Adrenal gland (tissue), 5 donors: ENCODE measurements at regions not wholly inside any gene's neighbourhood (a gene's known extent, or its start where the extent isn't known, plus 50 kb on each side); places are given as distances from the start of the nearest gene placed in this dataset.

Source experiments
- CTCF ChIP-seq, 6 experiments: fragments of 450-650 bp in 4 of 6; fragments of 200-600 bp in 2 of 6; sonication (generic) in 1 of 6; IDR thresholded peaks; 1 replicate in 5 of 6; 2 replicates in 1 of 6; pipeline versions ENCODE4 v1.5.1 to v1.8.0; 2016 to 2021; ENCODE audit warnings: antibody characterized with exemption in 6 of 6, mild to moderate bottlenecking in 2 of 6, moderate library complexity in 1 of 6
- POLR2A ChIP-seq, 2 donors: fragments of 450-650 bp; IDR thresholded peaks; one replicate each; pipeline ENCODE4 v1.6.1; 2017; ENCODE audit warnings: antibody characterized with exemption in 2 of 2, mild to moderate bottlenecking in 2 of 2, moderate library complexity in 1 of 2
- donor health status: DM: no; HTN: no; CAD: no.

- TF ChIP-seq POLR2A (IDR thresholded peaks at IDR 0.05) (no peak), CTCF (IDR thresholded peaks at IDR 0.05) (no peak)
Measured at GRCh38 chr1:232886271-232886670, 64.1 kb upstream of the NTPCR start.
